Adipocyte (in vitro differentiated cells): ENCODE measurements at regions not wholly inside any gene's neighbourhood (a gene's known extent, or its start where the extent isn't known, plus 50 kb on each side); places are given as distances from the start of the nearest gene placed in this dataset.
"Not testable (repeated sequence)": the region's sequence is repeated elsewhere in the genome, so short reads cannot be mapped to it uniquely, and the experiment has no call there.

Source experiments
- DNase-seq: peaks from one replicate; pipeline ENCODE4 v3.0.0-alpha.2; 2015; ENCODE audit warnings: low read depth
- H3K27me3 ChIP-seq: replicated peaks from 2 replicates; pipeline ENCODE4 v1.7.0; 2013; ENCODE audit warnings: mild to moderate bottlenecking, low read length, moderate library complexity; ENCODE audit not compliant: control insufficient read depth, insufficient read depth
- H3K36me3 ChIP-seq: 2 replicates; pipeline ENCODE4 v1.7.0; 2013; ENCODE audit warnings: low read length, mild to moderate bottlenecking, moderate library complexity; ENCODE audit not compliant: control insufficient read depth, insufficient read depth, severe bottlenecking
- H3K4me1 ChIP-seq: 2 replicates; pipeline ENCODE4 v1.7.0; 2013; ENCODE audit warnings: mild to moderate bottlenecking, low read length, moderate library complexity; ENCODE audit not compliant: control insufficient read depth, insufficient read depth
- H3K4me3 ChIP-seq: 2 replicates; pipeline ENCODE4 v1.7.0; 2013; ENCODE audit warnings: mild to moderate bottlenecking, low read length, moderate library complexity
- H3K9ac ChIP-seq: 2 replicates; pipeline ENCODE4 v1.7.0; 2013; ENCODE audit warnings: mild to moderate bottlenecking, low read length, moderate library complexity
- H3K9me3 ChIP-seq: 2 replicates; pipeline ENCODE4 v1.7.0; 2013; ENCODE audit warnings: mild to moderate bottlenecking, low read length, moderate library complexity; ENCODE audit not compliant: control insufficient read depth

- H3K36me3 ChIP-seq: no peaks in the 10 kb centered on the region
- H3K27me3 ChIP-seq: no peaks in the 10 kb centered on the region
- H3K9ac ChIP-seq: no peak overlapping the region
- H3K4me3 ChIP-seq: no peak overlapping the region
- H3K4me1 ChIP-seq: no peaks in the 10 kb centered on the region
- DNase-seq: no peak
- H3K9me3 ChIP-seq: no peaks in the 10 kb centered on the region
These were observed 292.7 kb upstream of the ADARB2 start for GRCh38 chr10:2030046-2030445.

DNA sequence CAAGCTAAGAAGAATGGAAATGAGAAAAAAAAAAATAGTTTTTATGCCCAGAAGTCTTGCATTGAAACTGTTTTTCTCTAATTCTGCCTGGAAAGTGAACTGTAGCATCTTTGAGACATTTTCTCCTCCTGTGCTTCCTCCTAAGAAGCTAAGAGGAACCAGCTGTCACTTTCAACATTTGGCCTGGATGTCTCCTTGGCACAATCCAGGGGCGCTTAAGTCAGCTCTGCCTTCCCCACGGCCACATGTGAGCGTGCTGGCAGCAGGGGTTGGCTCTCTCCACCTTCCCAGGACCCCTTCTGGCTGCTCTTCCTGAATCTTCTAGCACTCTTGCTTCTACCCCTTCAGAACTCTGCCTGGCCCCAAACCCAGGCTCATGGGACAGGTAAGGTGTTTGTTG is 289.6 kb upstream of the ADARB2 start:
- Histone ChIP-seq H3K4me1 (no peaks in the 10 kb centered on the region), H3K9ac (no peak overlapping the region), H3K27me3 (no peaks in the 10 kb centered on the region), H3K4me3 (no peak overlapping the region), H3K9me3 (no peaks in the 10 kb centered on the region), H3K36me3 (no peaks in the 10 kb centered on the region)
- DNase-seq: no peak

GRCh38 chr10:2024750-2025149 is 287.4 kb upstream of the ADARB2 start:
- H3K27me3 ChIP-seq, H3K9me3 ChIP-seq, DNase-seq, H3K36me3 ChIP-seq, H3K4me1 ChIP-seq, H3K9ac ChIP-seq, H3K4me3 ChIP-seq: not testable (repeated sequence)

DNA sequence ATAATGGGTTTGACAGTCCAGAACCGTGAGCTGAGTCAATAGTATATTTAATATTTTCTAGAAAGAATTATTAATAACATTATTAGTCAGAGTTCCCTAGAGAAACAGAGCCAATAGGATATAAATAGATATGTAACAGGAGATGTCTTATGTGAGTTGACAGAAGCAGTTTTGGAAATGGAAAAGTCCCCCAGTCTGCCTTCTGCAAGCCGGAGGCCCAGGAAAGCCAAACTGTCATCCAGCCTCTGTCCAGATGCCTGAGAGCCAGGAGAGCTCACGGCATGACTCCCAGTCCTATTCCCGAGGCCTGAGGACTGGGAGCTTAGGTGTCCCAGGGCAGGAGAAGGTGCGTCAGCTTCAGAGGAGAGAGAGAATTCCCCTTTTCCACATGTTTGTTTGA is 286.4 kb upstream of the ADARB2 start:
- Histone ChIP-seq H3K4me3 (no peak overlapping the region), H3K4me1 (no peaks in the 10 kb centered on the region), H3K9ac (no peak overlapping the region), H3K27me3 (no peaks in the 10 kb centered on the region), H3K9me3 (no peaks in the 10 kb centered on the region), H3K36me3 (no peaks in the 10 kb centered on the region)
- DNase-seq: no peak

DNA sequence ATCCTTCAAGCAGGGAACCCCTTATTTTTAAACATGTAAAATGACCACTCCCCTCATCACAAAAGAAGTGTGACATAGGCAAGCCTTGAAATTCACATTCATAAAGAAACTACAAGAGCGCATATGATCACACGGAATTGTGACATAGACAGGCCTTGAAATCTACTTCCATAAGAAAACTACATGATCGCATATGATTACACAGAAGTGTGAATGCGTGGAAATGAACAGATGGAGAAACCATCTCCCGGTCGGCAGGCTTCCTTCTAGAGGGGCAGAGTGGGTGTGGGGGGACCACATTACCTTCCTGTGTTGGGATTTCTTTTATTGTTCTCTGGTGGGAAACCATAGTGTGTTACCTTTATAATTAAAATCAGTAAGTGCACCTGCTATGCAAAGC is 285.1 kb upstream of the ADARB2 start:
- H3K27me3 ChIP-seq: no peaks in the 10 kb centered on the region
- DNase-seq: no peak
- H3K36me3 ChIP-seq: no peaks in the 10 kb centered on the region
- no peak overlapping the region for H3K4me3 ChIP-seq
- no peaks in the 10 kb centered on the region for H3K4me1 ChIP-seq
- no peaks in the 10 kb centered on the region for H3K9me3 ChIP-seq
- no peak overlapping the region for H3K9ac ChIP-seq

GRCh38 chr10:2020836-2021235 is 283.5 kb upstream of the ADARB2 start:
- no peak for DNase-seq
- no peaks in the 10 kb centered on the region for H3K27me3 ChIP-seq
- H3K4me3 ChIP-seq: no peak overlapping the region
- no peak overlapping the region for H3K9ac ChIP-seq
- H3K9me3 ChIP-seq: no peaks in the 10 kb centered on the region
- H3K4me1 ChIP-seq: no peaks in the 10 kb centered on the region
- H3K36me3 ChIP-seq: no peaks in the 10 kb centered on the region

- H3K36me3 ChIP-seq: no peaks in the 10 kb centered on the region
- H3K27me3 ChIP-seq: no peaks in the 10 kb centered on the region
- H3K4me3 ChIP-seq: no peak overlapping the region
- no peaks in the 10 kb centered on the region for H3K4me1 ChIP-seq
- H3K9me3 ChIP-seq: no peaks in the 10 kb centered on the region
- no peak overlapping the region for H3K9ac ChIP-seq
- DNase-seq: no peak
These were observed 282.5 kb upstream of the ADARB2 start for GRCh38 chr10:2019803-2020202.

- no peak for DNase-seq
- Histone ChIP-seq H3K4me1 (no peaks in the 10 kb centered on the region), H3K27me3 (no peaks in the 10 kb centered on the region), H3K9me3 (no peaks in the 10 kb centered on the region), H3K9ac (no peak overlapping the region), H3K36me3 (no peaks in the 10 kb centered on the region), H3K4me3 (no peak overlapping the region)
These were observed 282.0 kb upstream of the ADARB2 start for GRCh38 chr10:2019281-2019680.

GRCh38 chr10:2014541-2014940 is 277.2 kb upstream of the ADARB2 start:
- Histone ChIP-seq H3K36me3 (no peaks in the 10 kb centered on the region), H3K4me3 (no peak overlapping the region), H3K27me3 (no peaks in the 10 kb centered on the region), H3K9me3 (no peaks in the 10 kb centered on the region), H3K9ac (no peak overlapping the region), H3K4me1 (no peaks in the 10 kb centered on the region)
- no peak for DNase-seq

- Histone ChIP-seq H3K9ac (no peak overlapping the region), H3K9me3 (peaks cover 4% of the 10 kb centered on the region), H3K27me3 (no peaks in the 10 kb centered on the region), H3K4me3 (no peak overlapping the region), H3K4me1 (no peaks in the 10 kb centered on the region), H3K36me3 (no peaks in the 10 kb centered on the region)
- DNase-seq: no peak
These were observed 274.9 kb upstream of the ADARB2 start for GRCh38 chr10:2012209-2012608.

- no peak for DNase-seq
- Histone ChIP-seq H3K4me3 (no peak overlapping the region), H3K9me3 (peaks cover 9% of the 10 kb centered on the region), H3K4me1 (no peaks in the 10 kb centered on the region), H3K27me3 (no peaks in the 10 kb centered on the region), H3K36me3 (no peaks in the 10 kb centered on the region), H3K9ac (no peak overlapping the region)
These were observed 273.9 kb upstream of the ADARB2 start for GRCh38 chr10:2011106-2011716.

DNA sequence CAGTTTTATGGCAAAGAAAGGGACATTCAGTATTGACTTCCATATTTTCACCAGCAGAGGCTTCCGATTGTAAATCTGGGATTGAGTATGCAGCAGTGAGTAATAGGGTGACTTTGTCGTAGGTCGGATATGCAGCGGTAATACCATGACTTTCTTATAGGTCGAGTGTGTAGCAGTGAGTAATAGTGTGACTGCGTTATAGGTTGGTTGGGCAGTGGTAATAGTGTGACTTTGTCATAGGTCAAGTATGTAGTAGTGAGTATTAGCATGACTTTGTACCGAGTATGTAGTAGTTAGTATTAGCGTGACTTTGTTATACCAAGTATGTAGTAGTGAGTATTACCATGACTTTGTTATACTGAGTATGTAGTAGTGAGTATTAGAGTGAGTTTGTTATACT is 268.2 kb upstream of the ADARB2 start:
- H3K4me1 ChIP-seq: no peaks in the 10 kb centered on the region
- no peak overlapping the region for H3K4me3 ChIP-seq
- no peaks in the 10 kb centered on the region for H3K27me3 ChIP-seq
- H3K36me3 ChIP-seq: no peaks in the 10 kb centered on the region
- no peak for DNase-seq
- H3K9me3 ChIP-seq: peaks cover 12% of the 10 kb centered on the region
- no peak overlapping the region for H3K9ac ChIP-seq
